ENCODE measurements at regions not wholly inside any gene's neighbourhood (a gene's known extent, or its start where the extent isn't known, plus 50 kb on each side); places are given as distances from the start of the nearest gene placed in this dataset.

DNA sequence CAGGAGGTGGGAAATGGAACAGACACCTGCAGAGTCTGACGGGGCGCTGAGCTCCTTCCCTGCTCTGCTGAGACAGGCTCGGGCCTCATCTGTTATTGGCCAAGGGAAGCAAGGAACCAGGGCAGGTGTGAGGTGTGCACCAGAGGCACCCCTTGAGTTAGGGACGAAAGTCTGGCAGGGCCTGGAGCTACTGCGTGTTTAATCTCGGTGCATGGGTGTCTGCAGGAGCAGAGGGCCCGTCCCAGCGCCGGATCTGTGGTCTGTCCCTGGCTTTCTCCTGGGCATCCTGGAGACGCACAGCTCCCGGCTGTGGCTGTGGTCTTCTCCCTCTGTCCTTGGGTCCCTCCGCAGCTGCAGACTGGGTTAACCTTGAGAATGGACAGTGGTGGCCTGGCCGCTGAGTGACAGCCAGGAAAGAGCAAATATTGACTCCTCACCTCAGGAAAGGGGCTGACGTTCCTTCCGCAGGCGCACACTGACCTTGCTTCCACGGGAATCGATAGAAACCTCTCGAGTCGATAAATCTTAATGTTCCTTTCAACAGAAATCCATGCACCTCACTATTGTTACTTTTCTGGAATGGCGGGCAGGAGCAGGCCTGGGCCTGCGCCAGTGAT is 975.6 kb downstream of the BRD1 start:
- DNase-seq, result no peak

DNA sequence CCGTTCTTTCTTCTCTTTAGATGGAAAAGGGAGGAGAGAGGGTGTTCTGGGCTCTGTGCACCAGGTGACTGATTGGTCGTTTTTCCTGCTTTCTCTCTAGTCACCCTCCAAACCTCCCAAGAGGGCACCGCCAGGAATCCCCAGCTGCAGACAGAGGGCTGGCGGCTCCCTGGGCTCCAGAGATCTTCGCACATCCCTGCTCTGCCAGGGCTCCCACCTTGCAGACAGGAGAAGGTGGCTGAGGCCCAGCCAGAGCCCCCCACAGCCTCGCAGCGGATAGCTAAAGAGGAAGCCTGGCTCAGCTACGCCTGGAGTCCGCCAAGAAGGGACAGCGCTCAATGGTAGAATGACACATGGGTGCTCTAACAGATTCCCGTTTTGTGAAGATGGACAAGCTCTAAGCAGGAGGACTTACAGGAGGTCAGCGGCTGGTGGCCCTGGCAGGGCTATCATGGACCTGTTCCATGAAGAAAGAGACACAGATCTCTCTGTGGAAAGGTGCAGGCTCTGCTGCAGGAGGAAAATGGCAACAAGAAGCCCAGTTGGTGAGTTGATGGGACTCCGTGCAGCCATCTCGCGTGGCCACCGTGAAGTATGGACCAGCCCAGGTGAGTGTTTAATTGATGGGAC is 976.9 kb downstream of the BRD1 start:
- no peak for DNase-seq

- no peak for DNase-seq
Observed at GRCh38 chr22:48849963-48850657, 977.6 kb downstream of the BRD1 start.

- DNase-seq, result no peak
Observed at GRCh38 chr22:48849219-48849912, 978.3 kb downstream of the BRD1 start.

GRCh38 chr22:48846200-48846599 is 981.5 kb downstream of the BRD1 start:
- no peak for DNase-seq

DNA sequence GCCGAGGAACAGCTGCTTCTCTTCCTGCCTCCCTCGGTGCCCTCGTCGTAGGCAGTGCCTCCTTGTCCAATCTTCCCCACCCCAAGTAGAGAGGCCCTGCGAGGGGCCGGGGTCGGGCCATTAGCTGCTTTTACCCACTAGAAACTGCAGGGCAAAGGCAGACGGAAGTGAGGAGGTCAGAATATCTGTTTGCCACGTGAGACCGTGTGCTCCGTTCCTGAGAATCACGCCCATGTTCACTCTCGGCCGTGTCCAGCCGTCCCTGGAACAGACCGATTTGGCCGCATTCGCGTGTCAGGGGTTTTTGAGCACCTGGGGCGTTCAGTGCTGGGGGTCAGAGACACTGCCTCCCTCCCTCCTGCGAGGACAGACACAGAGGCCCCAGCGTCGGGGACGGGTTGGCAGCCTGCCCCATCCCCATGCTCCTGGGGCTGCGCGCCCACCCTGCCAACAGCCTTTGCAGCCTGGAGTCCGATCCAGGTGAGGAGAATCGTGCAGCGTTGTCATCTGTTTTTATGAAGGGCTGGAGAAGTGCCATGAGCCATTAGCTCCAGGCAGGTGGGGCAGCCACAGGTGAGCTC is 982.2 kb downstream of the BRD1 start:
- DNase-seq, result no peak

DNA sequence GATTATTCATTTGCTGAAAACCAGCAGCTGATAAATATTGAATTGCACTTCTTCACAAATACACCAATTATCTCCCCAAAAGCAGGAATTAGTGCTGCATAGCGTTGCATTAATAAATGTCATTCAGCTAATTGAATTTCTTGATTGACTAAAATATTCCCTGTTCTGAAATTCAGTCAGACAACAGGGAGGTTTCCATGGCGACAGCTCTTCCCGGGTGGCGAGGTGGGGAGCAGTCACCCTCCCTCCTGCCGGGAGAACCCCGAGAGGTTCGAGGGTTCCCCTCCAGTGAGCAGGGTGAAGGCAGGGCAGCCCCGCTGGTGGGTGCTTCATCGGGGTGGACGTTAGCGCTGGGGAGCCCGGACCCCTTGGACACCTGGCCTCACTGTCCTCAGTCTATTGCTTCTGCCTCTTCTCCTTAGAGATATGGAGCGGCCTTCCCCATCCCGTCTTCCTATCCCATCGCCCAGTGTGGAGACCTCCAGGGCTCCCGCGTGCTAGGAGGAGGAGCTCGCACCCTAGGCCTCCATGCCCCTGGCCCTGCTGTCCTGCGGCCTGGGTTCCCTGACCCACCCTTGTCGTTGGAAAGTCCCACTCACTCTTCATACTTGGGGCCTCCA is 983.5 kb downstream of the BRD1 start:
- DNase-seq, result no peak

- DNase-seq, result no peak
Observed at GRCh38 chr22:48843640-48844039, 984.0 kb downstream of the BRD1 start.

DNA sequence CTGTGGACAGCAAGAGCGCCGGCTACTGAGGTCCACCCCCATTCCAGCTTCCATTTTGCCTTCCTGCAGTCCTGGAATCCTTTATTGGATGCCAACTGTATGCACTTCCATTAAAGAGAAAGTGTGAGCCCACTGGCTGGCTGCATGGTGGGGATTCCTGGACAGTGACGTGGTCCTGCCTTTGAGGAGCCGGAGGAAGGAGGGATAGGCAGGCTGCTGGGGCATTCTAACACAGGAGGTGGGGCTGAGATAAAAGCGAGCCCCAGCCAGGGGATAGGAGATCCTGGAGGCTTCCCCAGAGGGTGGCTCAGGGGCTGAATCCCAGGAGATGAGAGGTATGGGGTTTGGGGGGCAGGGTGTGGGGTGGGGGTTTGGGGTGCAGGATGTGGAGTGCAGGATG is 984.7 kb downstream of the BRD1 start:
- DNase-seq, result no peak

GRCh38 chr22:48842583-48842945 is 985.1 kb downstream of the BRD1 start:
- DNase-seq, result no peak

GRCh38 chr22:48841881-48842582 is 985.6 kb downstream of the BRD1 start:
- no peak for DNase-seq

GRCh38 chr22:48840112-48840949 is 987.3 kb downstream of the BRD1 start:
- no peak for DNase-seq

GRCh38 chr22:48838846-48839730 is 988.6 kb downstream of the BRD1 start:
- DNase-seq, result no peak

DNA sequence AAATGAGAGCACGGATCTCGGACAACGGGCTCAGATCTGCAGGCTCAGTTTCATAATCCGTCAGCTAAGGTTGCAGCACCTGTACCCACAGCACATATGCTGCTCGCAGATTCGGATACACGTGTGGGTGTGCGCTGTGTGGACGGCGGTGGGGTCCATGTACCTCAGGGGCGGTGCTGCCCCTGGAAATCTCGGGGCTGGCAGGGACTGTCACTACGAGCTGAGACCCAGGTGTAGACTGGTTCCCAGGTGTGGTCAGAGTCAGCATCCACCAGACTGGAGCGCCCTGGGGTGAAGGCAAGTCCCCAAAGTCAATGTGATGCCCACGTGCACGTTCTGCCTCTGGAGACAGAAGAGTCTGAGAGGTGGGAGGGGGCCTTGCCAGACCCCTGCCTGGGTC is 989.3 kb downstream of the BRD1 start:
- no peak for DNase-seq

GRCh38 chr22:48837341-48837935 is 990.2 kb downstream of the BRD1 start:
- no peak for DNase-seq

- no peak for DNase-seq
Observed at GRCh38 chr22:48836673-48837340, 990.9 kb downstream of the BRD1 start.

DNA sequence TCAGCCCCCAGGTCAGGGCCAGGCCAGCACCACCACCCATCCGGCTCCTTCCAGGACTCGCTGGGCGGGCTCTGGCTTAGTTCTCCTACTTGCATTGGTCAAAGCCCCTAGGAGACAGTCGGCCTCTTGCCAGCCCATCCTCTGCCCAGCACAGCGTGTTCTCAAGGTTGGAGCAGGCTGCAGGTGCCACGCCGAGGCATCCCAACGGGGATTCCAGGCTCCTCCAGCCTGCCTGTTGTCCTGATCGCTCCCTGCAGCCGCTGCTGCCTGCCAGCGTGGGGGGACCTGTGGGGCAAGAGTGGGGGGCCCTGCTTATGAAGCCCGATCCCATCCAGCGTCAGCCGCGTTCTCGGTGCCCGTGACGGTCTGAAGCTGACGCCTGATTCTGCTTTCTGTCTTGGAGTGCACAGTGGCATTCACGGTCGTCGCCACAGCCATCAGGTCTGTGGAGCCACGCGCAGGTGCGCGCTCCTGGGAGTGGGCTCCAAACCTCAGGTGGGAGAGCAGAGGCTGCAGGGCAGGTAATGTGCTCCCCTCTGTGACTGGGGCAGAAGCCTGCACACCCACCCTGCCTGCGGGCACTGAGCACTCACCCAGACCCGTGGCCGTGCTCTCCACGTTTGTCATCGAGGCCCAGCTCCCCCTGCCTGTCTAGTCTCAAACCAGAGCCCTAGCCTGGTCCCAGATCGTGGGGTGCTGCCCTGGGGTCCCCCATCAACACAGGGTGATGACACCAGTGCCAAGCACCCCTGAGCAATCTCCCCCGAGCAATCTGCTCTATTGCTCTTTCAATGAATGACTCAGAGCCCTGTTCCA is 991.6 kb downstream of the BRD1 start:
- DNase-seq, result no peak

- DNase-seq, result no peak
Observed at GRCh38 chr22:48835364-48835763, 992.3 kb downstream of the BRD1 start.

Data from NCI-H1417 treated with DMSO at 0.1 percent for 48 hours (cell line).